HG02759 (cell line): ENCODE measurements at regions not wholly inside any gene's neighbourhood (a gene's known extent, or its start where the extent isn't known, plus 50 kb on each side); places are given as distances from the start of the nearest gene placed in this dataset.

Experiments used
- ATAC-seq: cut with Tn5 transposase; IDR thresholded peaks from one replicate; pipeline ENCODE4 v1.9.1; 2021; ENCODE audit warnings: mild to moderate bottlenecking, moderate library complexity; ENCODE audit not compliant: unreplicated experiment

DNA sequence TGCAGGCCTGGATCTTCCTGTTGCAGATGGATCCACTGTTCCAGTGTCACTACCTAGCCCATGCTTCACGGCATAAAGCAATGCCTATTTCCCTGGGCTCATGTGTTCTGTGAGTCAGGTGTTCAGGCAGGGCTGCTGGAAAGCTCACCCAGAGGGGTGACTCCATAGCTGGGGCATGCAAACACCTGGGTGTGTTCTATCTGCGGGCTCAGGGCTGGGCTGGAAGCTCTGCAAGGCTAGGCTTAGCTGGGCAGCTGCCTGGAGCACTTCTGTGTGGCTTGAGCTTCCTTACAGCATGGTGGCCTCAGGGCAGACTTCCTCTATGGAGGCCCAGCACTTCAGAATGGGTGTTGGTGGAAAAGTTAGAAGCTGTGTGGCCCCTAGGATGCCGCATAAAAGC lies 139.9 kb downstream of the GADD45G start:
- no peak for ATAC-seq

DNA sequence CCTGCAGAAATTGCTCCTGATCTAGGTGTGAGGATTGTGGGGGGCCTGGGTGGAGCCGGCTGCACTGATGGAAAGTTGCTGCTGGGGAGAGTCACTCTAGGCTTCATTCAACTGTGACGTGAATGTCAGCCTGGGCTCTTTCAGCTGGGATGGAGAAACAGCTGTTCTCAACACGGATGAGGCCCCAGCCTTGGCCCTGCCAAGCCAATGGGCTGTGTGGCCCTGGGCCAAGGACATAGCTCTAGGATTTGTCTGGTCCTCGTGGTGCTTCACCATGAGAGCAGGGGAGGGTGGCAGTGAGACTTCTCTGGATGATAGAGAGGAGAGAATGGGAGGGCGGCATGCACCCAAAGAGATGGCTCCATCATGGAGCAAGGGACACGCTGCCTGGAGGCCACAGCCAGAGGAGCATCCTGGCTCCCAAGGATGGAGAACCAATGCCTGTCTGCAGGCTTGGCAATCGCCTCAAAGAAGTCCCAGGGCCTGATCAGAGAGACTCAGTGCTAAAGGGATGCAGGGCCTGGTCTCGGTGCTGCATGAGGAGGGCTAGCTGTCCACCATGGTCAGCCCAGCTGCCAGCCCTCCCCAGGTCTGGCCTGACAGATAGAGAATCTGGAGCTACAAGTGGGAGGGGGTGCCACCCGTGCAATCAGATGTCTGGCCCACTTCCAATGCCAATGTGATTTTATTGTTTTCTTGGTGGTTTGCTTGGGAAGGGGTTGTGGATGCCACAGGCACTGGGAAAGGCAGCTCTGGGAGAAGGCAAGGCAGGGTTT lies 141.0 kb downstream of the GADD45G start:
- no peak for ATAC-seq

DNA sequence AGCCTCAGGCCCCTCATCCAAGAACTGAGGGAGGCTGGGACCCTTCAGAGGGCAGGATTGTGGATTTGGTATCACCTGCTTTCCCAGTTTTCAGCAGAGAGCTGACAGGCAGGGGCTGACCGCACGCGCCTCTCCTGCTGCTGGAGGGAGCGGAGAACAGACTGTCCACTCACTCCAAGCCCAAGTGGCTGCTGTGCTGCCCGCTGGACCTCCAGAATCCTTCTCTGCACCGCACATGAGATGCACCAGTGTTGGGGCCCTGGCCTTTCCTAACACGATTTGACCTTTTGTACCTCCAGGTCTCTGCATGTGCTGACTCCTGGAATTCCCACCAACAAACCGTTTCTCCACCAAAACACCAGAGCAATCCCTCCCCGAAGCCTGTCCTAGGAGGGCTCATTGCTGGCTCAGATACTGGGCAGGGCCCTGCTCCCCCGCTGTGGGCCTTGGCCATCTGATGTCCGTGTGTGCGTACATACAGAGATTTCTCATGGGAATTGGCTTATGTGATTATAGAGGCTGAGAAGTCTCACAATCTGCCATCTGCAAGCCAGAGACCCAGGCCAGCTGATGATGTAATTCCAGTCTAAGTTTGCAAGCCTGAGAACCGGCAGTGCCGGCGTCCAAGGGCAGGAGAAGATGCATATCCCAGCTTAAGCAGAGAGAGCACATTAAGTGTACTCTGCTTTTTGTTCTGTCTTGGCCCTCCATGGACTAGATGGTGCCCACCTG lies 141.7 kb downstream of the GADD45G start:
- ATAC-seq, result no peak

DNA sequence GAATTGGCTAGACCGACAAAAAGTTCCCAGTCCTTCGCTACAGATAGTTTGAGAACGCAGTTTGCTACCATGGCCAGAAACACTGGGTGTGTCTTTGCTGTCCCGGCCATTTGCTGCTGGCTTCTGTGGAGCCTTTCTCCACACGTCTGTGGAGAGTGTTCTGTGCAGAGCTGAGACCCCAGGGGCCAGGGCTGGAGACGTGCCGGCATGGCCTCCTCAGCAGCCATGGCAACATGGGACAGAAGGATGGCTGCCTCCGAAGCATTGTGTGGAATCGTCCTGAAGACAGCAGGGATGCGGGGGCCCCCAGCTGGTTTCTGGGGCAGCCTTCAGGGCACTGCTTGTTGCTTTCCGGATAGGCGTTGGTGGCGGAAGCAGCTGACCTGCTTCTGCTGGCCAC lies 142.8 kb downstream of the GADD45G start:
- ATAC-seq, result no peak

DNA sequence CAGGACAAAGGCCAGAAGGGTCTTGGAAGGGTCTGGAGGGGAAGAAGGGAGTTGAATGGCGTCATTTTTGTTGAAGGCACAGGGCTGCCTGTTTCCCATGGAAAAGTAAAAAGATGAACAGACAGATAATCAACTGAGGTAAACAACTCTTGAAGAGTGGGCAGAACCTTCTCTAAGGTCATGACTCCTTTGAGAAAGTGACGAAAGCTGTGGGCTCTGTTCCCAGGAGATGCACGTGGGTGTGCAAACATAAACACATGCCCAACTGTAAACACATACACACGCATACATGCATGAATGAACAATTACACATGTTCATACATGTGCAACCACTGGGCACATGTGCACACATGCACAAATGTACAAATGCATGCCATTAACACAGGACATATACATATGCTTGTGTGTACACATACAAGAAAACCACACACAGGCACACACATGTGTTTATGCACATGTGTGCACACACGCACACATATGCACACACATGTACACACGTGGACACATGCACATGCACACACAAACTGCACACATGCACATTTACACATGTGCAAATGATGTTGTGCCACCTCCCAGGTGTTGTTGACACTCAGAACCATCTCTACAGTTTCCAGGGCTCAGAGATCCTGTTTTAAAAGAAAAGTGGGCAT lies 143.3 kb downstream of the GADD45G start:
- ATAC-seq, result no peak

DNA sequence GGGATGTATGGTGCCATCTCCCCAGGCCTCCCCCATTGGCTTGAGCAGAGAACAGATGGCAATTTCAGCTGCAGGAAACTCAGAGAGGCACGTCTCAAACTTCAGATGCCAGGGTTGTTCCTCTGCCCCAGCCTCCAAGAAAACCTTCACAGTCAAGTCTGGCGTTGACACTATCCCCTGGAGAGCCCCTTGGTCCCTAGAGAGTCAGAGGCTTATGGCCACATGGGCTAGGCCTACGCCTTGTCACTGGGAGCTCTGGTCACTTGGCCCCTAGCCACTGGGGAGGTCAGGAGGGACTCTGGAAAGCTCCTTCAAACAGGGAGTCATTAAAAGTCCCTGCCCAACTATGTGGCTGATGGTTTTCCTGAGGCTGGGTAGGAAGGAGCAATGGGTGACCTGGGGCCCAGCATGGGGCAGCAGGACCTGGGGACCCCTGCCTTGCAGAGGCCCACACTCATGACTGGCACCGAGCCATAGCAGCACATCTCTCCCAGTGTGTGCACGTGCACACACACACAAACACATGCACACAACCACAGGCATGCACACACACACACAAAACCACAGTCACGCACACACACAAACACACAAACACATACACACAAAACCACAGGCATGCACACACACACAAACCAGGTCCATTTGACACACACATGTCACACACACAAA lies 144.2 kb downstream of the GADD45G start:
- ATAC-seq, result no peak

DNA sequence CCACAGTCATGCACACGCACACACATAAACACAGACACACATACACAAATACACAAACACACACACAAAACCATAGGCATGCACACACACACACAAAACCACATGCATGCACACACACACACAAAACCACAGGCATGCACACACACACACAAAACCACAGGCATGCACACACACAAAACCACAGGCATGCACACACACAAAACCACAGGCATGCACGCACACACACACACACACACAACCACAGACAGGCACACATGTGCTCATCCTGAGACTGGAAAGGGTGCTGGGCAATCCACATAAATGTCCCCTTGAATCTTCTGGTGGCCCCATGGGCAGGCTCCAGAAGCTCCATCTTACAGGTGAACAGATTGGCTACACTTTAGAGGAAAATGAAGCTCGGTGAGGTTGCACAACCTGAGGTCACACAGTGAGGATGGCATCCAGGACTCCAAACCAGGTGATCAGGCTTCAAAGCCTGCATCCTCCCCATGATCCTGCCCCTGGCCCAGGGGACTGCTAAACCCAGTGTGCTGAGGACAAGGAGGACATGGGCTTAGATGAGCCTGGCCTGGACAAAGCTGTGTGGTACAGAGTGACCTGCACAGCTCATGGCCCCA lies 144.8 kb downstream of the GADD45G start:
- ATAC-seq, result no peak

DNA sequence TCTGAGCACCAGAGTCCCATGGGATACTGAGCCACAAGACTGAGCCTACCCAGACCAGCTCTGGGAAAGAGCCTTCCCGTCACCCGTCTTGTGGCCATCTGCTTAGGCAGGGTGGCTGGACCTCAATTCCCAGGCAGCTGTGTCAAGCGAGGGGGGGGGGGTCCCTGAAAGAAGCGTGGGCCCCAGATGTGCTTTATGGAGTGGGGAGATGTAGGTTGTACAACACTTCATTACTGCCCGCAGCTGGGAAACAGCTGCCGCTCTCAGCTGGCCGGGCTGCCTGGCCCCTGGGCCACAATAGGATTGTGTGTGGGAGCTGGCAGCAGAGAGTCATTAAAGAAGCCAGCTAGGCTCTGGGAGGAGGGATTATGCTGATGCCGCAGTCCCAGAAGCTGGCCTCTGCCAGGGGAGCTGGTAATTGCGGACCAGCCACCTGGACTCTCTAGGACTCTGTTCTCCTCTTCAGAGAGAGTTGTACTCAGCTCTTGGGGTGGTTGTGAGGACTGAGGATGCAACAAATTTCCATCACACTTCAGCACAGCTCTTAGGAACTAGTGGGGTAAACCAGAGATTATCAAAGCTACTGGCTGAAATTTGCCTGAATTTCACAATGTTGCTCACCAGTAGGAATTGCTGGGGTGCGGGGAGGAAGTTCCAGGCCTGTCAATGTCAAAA lies 145.4 kb downstream of the GADD45G start:
- no peak for ATAC-seq

DNA sequence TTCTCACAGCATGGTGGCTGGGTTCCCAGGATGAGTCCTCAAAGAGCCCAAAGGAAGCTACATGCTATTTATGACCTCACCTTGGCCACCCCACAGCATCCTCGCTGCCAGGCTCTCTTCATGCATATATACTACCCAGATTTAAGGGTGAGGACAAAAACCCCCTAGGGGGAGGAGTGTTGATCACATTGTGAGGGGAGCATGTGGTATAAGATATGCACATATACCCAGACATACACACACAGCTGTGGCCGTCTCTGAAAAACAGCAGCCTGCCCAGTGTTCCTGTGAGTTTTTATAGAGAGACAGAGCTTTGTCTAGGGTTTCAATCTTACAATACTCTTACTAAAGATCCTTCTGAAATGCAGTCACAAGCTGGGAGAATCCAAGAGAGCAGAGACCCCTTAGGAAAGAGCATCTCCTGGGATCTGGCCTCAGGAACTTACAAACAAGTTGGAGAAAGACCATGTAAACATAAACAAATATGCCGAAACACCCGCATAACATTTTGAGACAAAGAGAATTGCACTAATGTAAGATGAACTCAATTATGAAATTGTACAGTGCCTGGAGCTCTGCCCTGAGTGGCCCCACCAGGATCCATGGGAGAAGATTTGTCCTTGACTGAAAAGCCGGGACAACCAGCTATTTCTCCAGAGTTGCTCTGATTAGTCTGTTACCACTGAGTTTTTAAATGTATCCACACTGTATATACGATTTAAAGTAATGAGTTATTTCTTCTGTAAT lies 146.4 kb downstream of the GADD45G start:
- ATAC-seq, result no peak

DNA sequence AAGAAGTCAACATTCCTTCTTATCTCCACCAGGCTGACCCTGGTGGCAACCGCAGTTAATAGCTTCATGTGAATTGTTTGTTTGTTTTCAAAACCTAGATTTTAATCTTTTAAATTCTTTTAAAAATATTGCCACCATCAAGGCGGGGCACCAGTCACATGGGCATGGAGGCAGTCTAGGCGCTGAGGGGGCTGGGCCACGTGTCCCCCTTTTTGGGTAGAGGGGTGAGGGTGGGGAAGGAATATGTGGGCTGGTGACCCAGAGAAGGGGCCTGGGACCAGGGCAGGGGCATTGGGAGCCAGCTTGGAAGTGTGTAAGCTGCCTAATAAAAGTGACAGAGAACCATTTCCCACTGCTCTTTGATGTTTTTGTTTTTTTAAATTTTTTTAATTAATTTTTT lies 147.3 kb downstream of the GADD45G start:
- ATAC-seq, result no peak

DNA sequence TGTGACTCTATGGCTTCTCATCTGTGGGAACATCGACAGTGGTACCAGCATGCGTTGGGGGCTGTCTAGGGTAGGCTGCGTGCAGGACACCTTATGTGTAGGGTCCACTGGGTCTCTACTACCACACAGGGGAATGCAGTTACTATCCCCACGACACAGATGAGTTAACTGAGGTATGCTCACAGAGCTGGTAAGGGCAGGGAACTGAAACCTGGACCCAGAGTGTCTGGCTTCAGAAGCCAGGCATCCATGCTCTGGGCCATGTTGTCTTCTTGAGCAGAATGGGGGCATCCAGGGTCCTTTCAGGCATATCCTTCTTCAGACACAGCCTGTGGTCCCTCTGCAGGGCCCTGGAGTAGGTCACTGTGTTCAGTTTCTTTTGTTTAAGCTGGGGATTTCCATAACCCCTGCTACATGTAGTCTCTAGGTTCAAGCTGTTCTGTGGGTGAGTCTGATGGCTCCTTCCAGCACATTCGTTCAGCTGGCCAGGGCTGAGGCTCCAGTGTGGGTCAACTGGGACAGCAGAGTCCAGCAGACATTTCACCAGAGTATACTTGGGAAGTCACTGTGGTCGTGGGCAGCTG lies 148.8 kb downstream of the GADD45G start:
- no peak for ATAC-seq

DNA sequence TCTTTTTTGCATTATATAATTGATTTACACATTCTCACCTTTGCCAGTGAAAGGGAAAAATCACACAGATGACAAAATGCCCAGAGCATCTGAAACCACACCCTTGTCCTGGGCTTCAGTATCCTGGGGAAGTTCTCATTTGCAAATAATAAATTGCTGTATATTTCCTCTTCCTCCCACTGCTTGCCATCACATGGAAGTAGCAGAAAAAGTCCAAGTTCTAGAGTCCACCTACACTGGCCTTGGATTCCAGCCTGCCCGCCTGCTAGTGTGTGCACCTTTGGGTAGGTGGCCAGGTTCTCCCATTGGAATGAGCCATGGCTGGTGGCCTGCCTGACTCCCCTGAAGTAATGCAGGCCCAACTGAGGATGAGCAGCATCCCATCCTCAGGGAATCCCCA lies 149.4 kb downstream of the GADD45G start:
- ATAC-seq, result no peak

DNA sequence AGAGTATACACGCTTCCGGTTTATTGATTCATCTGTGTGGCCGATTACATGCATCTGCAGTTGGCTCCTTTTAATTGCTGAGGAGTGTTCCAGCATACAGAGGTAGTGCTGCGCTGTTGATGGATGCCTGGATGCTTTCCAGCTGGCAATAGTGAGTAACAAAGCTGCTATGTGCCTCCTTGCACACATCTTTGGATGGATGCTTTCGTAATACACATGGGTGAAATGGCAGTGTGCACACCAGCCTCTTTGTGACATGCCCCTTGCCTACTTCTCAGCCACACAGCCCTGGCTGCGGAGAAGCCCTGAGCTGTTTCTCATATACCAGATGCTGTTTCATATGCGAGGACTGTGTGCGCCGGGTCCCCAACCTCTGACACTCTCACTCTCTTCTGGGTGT lies 151.0 kb downstream of the GADD45G start:
- ATAC-seq, result no peak

DNA sequence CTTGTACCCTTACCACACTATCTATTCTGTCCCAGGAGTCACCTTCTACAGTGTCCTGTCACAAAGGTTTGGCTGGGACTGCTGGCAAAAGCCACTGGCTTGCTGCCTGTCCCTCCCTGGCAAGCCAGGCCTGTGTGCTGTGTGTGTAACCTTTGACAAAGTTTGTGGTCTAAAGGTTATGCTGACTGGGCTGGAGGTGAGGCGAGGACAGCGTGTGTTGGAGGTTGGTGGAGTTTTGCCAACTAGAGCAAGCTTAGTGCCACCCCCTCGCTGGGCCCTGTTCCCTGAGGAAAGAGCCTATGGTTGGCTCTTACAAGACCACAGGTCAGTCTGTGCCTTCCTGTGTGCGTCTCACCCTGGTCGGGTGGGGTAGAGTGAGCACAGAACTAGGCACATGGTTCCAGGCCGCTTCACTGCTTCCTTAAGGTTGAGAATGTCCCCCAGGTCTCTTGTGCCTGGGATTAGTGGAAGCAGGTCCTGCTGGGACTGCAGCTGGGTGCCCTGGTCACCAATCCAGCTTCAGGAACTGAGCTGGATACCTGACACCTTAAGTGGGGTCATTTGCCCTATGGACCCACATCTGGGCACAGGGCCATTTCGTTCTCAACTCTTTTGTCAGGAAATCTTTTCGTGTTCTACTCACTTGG lies 152.2 kb downstream of the GADD45G start:
- no peak for ATAC-seq

DNA sequence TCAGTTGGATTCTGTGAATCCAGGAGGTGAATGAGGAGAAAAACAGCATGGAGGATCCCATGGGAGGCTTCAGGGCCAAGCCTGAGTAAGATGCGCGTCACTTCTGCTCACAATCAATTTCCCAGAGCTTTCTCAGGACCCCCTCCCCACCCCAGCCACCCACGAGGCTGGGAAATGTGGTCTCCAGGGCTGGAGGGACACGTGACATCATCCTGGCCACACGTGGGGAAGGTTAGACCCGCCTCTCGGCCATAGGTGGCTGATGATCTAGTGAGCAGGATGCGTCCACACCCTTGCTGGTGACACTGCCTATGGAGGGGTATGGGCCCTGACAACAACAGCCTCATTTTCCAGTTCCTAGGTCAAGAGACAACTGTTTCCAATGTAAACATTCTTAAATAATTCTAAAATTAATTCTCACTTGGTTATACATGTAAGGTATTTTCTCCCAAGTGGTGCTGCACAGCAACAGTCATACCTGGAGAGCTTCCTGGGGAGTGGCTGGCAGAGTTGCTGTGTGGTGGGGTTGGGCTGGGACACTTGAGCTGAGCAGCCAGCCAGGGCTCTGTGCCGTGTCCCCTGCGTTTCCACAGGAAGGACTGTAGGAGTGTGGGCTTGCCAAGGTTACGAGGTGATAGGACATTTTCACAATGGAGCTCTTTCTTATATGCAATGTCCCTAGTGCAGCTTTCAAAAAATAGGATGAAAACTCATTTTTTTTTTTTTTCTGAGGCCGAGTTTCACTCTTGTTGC lies 153.1 kb downstream of the GADD45G start:
- ATAC-seq, result no peak

DNA sequence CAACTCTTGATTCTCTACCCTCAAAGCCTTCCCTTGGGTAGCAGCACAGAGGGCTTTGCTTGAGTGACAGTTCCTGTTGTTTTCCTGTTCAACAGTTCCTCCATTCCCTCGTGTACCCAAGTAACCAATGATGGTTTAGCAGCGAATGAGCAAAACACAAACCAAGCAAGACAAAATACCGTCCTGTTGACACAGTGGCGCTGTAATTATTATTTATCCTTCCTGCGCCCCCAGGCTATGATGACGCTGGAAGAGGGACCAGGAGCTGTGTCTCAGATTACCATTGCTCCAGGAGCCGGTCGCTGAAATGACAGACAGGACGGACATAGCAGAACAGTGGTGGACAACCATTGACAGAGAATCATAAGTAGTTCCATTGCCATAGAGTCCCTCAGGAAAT lies 154.8 kb downstream of the GADD45G start:
- ATAC-seq, result no peak

DNA sequence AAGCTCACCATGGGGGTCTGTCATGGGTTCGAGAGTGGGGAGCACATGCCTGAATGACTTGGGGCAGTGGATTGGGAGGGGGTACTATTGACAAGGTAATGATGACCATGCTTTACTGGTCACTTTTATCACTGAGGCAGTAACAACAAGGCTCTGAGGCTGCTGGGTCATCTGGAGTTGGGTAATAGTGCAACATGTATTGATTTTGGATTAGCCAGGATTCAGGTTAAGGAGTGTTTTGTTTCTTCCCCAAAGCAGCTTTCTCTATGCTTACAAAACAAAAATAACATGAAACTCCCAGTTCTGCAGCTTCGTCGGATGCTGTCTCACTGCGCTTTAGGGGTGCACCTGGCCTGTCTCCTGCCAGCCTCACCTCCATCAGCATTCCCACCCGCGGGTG lies 155.3 kb downstream of the GADD45G start:
- no peak for ATAC-seq

DNA sequence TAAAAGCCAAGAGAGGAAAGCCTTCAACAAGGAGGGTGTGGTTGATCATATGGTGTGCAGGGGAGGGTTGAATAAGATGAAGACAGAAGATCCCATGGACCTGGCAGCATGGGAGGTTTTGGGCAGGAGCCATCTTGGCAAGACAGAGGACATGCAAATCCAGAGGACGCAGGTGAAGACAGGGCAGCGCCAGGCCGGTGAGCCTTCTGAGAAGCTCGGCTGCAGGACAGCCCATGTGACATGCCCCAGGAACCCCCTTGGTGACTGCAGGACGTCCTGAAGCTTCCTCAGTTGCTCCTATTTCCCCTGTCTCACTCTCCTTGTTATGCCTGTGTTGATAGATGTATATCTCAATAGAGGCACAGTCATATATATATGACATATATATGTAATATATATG lies 159.4 kb downstream of the GADD45G start:
- ATAC-seq, result no peak
